22Rv1 (cell line): ENCODE measurements at regions not wholly inside any gene's neighbourhood (a gene's known extent, or its start where the extent isn't known, plus 50 kb on each side); places are given as distances from the start of the nearest gene placed in this dataset.

Experiments used
- ZFX ChIP-seq: fragments of 450-650 bp; IDR thresholded peaks from 2 replicates; pipeline ENCODE4 v1.6.1; 2017; ENCODE audit warnings: antibody characterized with exemption, borderline replicate concordance
- TF ChIP-seq, protein P1 (sequence below): fragments of 450-650 bp; IDR thresholded peaks from 2 replicates; pipeline ENCODE4 v1.5.1; 2017; ENCODE audit warnings: mild to moderate bottlenecking

DNA sequence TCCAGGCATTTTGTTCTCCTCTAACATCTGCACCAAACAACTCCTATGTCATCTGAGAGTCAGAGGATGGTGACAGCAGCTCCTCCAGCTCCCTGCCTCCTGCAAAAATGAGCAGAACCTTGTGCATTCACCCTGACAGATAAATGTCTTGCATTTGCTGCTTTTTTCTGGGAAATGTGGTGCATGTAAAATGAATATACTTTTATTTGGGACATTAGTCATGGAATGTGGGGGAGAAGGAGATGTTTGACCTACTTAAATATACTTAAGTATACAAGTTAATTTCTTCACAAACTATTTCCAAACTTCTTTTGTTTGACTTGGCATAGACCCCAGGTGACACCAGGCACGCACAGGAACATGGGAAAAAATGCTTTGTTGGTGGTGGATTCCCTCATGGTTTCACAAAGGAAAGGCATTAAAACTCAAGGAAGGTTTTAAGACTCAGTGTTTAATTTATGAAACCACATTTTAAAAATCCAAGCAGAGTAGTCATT, 181.8 kb upstream of the MCHR2 start:
- TF ChIP-seq, protein P1, sequence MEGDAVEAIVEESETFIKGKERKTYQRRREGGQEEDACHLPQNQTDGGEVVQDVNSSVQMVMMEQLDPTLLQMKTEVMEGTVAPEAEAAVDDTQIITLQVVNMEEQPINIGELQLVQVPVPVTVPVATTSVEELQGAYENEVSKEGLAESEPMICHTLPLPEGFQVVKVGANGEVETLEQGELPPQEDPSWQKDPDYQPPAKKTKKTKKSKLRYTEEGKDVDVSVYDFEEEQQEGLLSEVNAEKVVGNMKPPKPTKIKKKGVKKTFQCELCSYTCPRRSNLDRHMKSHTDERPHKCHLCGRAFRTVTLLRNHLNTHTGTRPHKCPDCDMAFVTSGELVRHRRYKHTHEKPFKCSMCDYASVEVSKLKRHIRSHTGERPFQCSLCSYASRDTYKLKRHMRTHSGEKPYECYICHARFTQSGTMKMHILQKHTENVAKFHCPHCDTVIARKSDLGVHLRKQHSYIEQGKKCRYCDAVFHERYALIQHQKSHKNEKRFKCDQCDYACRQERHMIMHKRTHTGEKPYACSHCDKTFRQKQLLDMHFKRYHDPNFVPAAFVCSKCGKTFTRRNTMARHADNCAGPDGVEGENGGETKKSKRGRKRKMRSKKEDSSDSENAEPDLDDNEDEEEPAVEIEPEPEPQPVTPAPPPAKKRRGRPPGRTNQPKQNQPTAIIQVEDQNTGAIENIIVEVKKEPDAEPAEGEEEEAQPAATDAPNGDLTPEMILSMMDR = no peak
- no peak for TF ChIP-seq ZFX
